HTR-8/SVneo (cell line): ENCODE measurements at regions not wholly inside any gene's neighbourhood (a gene's known extent, or its start where the extent isn't known, plus 50 kb on each side); places are given as distances from the start of the nearest gene placed in this dataset.

Experiments used
- DNase-seq: peaks from one replicate; pipeline ENCODE4 v3.0.0; 2011; ENCODE audit warnings: low spot score, mixed read lengths; ENCODE audit not compliant: insufficient read length
- FAIRE-seq: peaks from 2 replicates; lab custom pipeline; 2011; peaks lifted over from hg19 to GRCh38; lab: Jason Lieb, UNC

- FAIRE-seq (no peak), DNase-seq (no peak)
Observed at GRCh38 chr6:169953686-169954085, 202.3 kb downstream of the ERMARD start.

- FAIRE-seq (no peak), DNase-seq (no peak)
Observed at GRCh38 chr6:169950558-169950957, 199.1 kb downstream of the ERMARD start.

- DNase-seq (no peak), FAIRE-seq (no peak)
Observed at GRCh38 chr6:169949511-169950097, 198.2 kb downstream of the ERMARD start.

- DNase-seq (no peak), FAIRE-seq (no peak)
Observed at GRCh38 chr6:169946971-169947370, 195.5 kb downstream of the ERMARD start.

- DNase-seq (no peak), FAIRE-seq (no peak)
Observed at GRCh38 chr6:169945117-169945516, 193.7 kb downstream of the ERMARD start.

GRCh38 chr6:169944415-169944814 lies 193.0 kb downstream of the ERMARD start:
- FAIRE-seq (no peak), DNase-seq (no peak)

- FAIRE-seq (no peak), DNase-seq (no peak)
Observed at GRCh38 chr6:169944061-169944337, 192.6 kb downstream of the ERMARD start.

- FAIRE-seq (no peak), DNase-seq (no peak)
Observed at GRCh38 chr6:169943241-169944060, 192.0 kb downstream of the ERMARD start.

GRCh38 chr6:169942173-169942572 lies 190.8 kb downstream of the ERMARD start:
- FAIRE-seq (no peak), DNase-seq (no peak)

GRCh38 chr6:169940481-169941271 lies 189.3 kb downstream of the ERMARD start:
- FAIRE-seq = no peak
- DNase-seq = no peak

GRCh38 chr6:169939554-169940164 lies 188.2 kb downstream of the ERMARD start:
- FAIRE-seq = no peak

GRCh38 chr6:169938731-169939130 lies 187.3 kb downstream of the ERMARD start:
- DNase-seq (no peak), FAIRE-seq (no peak)

More at GRCh38 chr6:169939554-169940164, 188.2 kb downstream of the ERMARD start:
- no peak for DNase-seq

- FAIRE-seq (no peak), DNase-seq (no peak)
Observed at GRCh38 chr6:169938262-169938701, 186.9 kb downstream of the ERMARD start.

GRCh38 chr6:169937389-169938261 lies 186.2 kb downstream of the ERMARD start:
- no peak for FAIRE-seq
- no peak for DNase-seq

GRCh38 chr6:169936355-169936975 lies 185.0 kb downstream of the ERMARD start:
- FAIRE-seq (no peak), DNase-seq (no peak)

GRCh38 chr6:169935861-169936260 lies 184.4 kb downstream of the ERMARD start:
- DNase-seq (no peak), FAIRE-seq (no peak)

- FAIRE-seq (no peak), DNase-seq (no peak)
Observed at GRCh38 chr6:169935348-169935718, 183.9 kb downstream of the ERMARD start.

- DNase-seq = no peak
- no peak for FAIRE-seq
Observed at GRCh38 chr6:169934699-169935347, 183.4 kb downstream of the ERMARD start.
